ENCODE measurements at regions not wholly inside any gene's neighbourhood (a gene's known extent, or its start where the extent isn't known, plus 50 kb on each side); places are given as distances from the start of the nearest gene placed in this dataset.

GRCh38 chr1:169053196-169053595 lies 53.3 kb upstream of the ATP1B1 start:
- TF ChIP-seq CTCF (IDR thresholded peaks at IDR 0.05; ENCODE audit: low read depth, low read length): no peak
- no peak overlapping the region for H3K4me3 ChIP-seq (ENCODE audit: low read depth, low read length)

Data from WI38 (cell line).